Tibial nerve (tissue), 4 donors: ENCODE measurements at regions not wholly inside any gene's neighbourhood (a gene's known extent, or its start where the extent isn't known, plus 50 kb on each side); places are given as distances from the start of the nearest gene placed in this dataset.

Experiments
- EP300 ChIP-seq, 2 donors: sonication (generic); formaldehyde crosslinking; IDR thresholded peaks; one replicate each; pipeline ENCODE4 v1.6.1; 2017; ENCODE audit warnings: antibody characterized with exemption in 2 of 2, mild to moderate bottlenecking in 1 of 2
- POLR2A ChIP-seq, 2 donors: fragments of 450-650 bp; IDR thresholded peaks; one replicate each; pipeline ENCODE4 v1.6.1; 2017; ENCODE audit warnings: antibody characterized with exemption in 2 of 2, mild to moderate bottlenecking in 2 of 2, moderate library complexity in 2 of 2
- TF ChIP-seq, protein P1 (sequence below), 5 experiments: fragments of 200-600 bp in 3 of 5; fragments of 450-650 bp in 2 of 5; sonication (generic) in 3 of 5; IDR thresholded peaks; one replicate each; pipeline ENCODE4 v1.5.1; 2016 to 2019; ENCODE audit warnings: antibody characterized with exemption in 5 of 5, mild to moderate bottlenecking in 3 of 5, moderate library complexity in 2 of 5

DNA sequence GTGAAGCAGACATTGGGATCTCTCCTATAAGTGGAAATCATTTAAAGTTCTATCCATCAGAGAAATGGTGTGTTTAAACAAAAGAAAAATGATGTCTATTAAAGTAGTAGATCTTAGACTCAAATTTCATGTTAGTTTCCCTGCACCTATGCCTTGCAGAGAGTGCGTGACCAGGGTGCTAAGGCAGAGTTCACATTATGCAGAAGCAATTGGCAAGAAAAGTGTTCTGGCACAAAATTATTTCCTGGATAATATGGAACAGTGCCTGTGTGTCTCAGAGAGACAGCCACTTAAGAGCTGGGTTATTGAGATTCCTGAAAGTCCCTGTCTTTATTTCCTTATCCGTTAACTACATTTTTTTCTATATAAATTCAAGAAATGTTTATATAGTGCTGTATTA is 457.0 kb downstream of the CDH8 start:
- no peak for TF ChIP-seq POLR2A (IDR thresholded peaks at IDR 0.05)
- TF ChIP-seq, protein P1, sequence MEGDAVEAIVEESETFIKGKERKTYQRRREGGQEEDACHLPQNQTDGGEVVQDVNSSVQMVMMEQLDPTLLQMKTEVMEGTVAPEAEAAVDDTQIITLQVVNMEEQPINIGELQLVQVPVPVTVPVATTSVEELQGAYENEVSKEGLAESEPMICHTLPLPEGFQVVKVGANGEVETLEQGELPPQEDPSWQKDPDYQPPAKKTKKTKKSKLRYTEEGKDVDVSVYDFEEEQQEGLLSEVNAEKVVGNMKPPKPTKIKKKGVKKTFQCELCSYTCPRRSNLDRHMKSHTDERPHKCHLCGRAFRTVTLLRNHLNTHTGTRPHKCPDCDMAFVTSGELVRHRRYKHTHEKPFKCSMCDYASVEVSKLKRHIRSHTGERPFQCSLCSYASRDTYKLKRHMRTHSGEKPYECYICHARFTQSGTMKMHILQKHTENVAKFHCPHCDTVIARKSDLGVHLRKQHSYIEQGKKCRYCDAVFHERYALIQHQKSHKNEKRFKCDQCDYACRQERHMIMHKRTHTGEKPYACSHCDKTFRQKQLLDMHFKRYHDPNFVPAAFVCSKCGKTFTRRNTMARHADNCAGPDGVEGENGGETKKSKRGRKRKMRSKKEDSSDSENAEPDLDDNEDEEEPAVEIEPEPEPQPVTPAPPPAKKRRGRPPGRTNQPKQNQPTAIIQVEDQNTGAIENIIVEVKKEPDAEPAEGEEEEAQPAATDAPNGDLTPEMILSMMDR (IDR thresholded peaks at IDR 0.05): no peak
- no peak for TF ChIP-seq EP300 (IDR thresholded peaks at IDR 0.05)
